ENCODE measurements at regions not wholly inside any gene's neighbourhood (a gene's known extent, or its start where the extent isn't known, plus 50 kb on each side); places are given as distances from the start of the nearest gene placed in this dataset.

DNA sequence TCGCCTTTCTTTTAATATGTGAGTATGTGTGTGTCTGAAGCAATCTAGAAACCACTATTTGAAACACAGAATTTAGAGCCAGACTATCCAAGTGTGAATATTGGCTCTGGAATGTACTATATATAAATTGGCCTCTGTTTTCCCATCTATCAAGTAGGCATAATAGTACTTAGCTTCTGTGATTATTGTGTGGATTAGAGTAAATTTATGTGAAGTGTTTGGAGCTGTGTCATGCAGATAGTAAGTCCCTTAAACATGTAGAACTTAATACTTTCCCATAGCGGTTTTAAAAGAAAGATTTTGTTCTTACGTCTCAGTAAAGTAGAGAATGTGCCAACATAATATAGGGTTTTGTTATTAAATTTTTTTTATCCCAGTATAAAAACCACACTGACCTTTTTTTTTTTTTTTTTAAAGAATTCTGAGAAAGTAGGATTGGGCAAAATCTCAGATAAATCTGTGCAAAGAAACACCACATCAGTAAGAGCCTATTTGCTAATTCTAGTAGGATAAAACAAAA is 432.3 kb downstream of the RFC3 start:
- no peak for TF ChIP-seq MAX (IDR thresholded peaks at IDR 0.05)
- TF ChIP-seq, protein P1, sequence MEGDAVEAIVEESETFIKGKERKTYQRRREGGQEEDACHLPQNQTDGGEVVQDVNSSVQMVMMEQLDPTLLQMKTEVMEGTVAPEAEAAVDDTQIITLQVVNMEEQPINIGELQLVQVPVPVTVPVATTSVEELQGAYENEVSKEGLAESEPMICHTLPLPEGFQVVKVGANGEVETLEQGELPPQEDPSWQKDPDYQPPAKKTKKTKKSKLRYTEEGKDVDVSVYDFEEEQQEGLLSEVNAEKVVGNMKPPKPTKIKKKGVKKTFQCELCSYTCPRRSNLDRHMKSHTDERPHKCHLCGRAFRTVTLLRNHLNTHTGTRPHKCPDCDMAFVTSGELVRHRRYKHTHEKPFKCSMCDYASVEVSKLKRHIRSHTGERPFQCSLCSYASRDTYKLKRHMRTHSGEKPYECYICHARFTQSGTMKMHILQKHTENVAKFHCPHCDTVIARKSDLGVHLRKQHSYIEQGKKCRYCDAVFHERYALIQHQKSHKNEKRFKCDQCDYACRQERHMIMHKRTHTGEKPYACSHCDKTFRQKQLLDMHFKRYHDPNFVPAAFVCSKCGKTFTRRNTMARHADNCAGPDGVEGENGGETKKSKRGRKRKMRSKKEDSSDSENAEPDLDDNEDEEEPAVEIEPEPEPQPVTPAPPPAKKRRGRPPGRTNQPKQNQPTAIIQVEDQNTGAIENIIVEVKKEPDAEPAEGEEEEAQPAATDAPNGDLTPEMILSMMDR (IDR thresholded peaks at IDR 0.05; ENCODE audit: low read depth, low read length, missing input control), result no peak

Measured in liver (tissue), 2 donors.